Fibroblast of upper back skin (primary cell): ENCODE measurements at regions not wholly inside any gene's neighbourhood (a gene's known extent, or its start where the extent isn't known, plus 50 kb on each side); places are given as distances from the start of the nearest gene placed in this dataset.

Source experiments
- DNase-seq: peaks from one replicate; pipeline ENCODE4 v3.0.0-alpha.2; 2013

GRCh38 chr6:6533176-6533575, 55.3 kb upstream of the LY86 start:
- no peak for DNase-seq

DNA sequence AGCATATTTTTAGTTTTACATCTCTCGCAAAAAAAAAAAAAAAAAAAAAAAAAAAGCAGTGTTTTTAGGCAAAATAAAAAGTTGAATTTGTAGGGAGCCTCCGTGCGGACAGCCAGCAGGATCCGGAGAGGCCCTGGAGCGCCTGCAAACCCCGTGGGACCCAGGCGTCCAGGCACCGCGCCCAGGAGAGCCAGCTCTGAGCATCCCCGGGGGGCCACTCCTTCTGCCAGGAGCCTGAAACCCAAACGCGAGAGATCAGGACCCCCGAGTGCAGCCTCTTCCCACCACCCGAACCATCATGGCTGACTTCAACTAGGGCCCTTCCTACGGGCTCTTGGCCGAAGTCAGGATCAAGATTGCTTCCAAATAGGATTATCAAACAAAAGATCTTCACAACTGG, 54.1 kb upstream of the LY86 start:
- no peak for DNase-seq

DNA sequence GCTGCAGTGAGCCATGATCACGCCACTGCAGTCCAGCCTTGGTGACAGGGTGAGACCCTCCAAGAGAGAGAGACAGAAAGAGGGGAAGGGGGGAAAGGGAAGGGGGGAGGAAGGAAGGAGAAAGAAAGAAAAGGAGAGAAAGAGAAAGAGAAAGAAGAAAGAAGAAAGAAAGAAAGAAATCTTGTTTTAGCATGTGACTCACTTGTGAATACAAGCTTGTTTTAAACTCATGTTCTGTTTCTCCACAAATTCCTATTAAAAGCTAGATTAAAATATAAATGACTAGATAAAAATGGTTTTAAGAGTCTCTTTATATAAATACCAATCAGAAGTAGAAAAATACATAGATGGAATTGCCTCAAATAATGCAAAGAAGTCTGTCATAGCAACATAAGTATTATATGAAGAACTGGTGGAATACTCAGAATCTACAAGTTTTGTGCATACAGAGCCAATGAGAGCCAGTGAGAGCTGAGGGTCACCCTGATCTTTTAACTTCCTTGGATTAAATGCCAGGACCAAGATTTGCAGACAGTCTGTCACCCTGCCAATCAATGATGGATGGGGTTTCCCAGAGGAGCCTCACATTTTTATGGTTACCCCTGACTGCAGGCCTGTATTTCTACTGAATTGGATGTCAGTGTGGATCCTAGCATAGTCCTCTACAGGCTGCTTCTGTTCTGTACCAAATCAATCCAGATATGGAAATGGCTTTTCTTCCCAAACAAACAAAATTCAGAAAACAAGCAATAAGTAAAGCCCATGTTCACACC, 50.8 kb upstream of the LY86 start:
- DNase-seq = no peak

GRCh38 chr6:6538261-6538660, 50.3 kb upstream of the LY86 start:
- no peak for DNase-seq
